ENCODE measurements at regions not wholly inside any gene's neighbourhood (a gene's known extent, or its start where the extent isn't known, plus 50 kb on each side); places are given as distances from the start of the nearest gene placed in this dataset.
A peak's percentile ranks its signal among the peaks of the same experiment; 100 is the strongest.

DNA sequence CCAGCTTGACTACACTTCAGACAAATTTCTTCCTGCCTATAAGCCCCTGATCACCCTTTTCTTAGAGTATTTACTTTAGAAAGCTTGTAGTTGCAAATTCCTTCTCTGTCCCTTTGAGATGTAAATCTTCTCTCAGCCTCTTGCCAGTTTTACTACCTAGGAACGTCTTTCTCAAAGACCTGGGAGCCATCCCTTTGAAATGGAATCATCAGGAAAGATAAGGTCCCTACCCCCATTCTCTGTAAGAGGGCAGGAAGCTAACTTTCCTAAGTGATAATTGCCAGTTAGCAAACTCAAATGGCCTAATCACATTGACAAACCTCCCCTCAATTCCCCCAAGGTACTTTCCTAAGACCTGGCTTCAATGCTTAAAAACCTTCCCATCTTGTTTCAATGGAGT lies 304.5 kb downstream of the MDFIC start:
- peak; percentile 71 for DNase-seq
- WGBS, 2 experiments (ENCODE audit: insufficient coverage in 1 of 2, insufficient read length in 1 of 2) = 0% methylated on average over 1 of the region's 1 CpG
- H3K27ac ChIP-seq (ENCODE audit: low read depth, low read length) = no peak overlapping the region
- H3K4me3 Mint-ChIP-seq = no peak overlapping the region
- no peaks in the 10 kb centered on the region for H3K9me3 ChIP-seq (ENCODE audit: control insufficient read depth, low read length)
- peak overlapping the region; percentile 18 for H3K9ac ChIP-seq (ENCODE audit: extremely low read depth, low read length, poor library complexity, severe bottlenecking)
- peaks cover 10% of the 10 kb centered on the region for H3K27me3 ChIP-seq (ENCODE audit: control insufficient read depth, insufficient read depth, low read length, poor library complexity, severe bottlenecking)
- peak overlapping the region; percentile 53 for H3K4me3 ChIP-seq (ENCODE audit: low read length)
- TF ChIP-seq, protein P1, sequence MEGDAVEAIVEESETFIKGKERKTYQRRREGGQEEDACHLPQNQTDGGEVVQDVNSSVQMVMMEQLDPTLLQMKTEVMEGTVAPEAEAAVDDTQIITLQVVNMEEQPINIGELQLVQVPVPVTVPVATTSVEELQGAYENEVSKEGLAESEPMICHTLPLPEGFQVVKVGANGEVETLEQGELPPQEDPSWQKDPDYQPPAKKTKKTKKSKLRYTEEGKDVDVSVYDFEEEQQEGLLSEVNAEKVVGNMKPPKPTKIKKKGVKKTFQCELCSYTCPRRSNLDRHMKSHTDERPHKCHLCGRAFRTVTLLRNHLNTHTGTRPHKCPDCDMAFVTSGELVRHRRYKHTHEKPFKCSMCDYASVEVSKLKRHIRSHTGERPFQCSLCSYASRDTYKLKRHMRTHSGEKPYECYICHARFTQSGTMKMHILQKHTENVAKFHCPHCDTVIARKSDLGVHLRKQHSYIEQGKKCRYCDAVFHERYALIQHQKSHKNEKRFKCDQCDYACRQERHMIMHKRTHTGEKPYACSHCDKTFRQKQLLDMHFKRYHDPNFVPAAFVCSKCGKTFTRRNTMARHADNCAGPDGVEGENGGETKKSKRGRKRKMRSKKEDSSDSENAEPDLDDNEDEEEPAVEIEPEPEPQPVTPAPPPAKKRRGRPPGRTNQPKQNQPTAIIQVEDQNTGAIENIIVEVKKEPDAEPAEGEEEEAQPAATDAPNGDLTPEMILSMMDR (conservative IDR thresholded peaks at IDR 0.05) = no peak
- no peaks in the 10 kb centered on the region for H3K36me3 Mint-ChIP-seq (ENCODE audit: low read depth)
- no peaks in the 10 kb centered on the region for H3K4me1 ChIP-seq (ENCODE audit: control insufficient read depth, insufficient read depth, low read length)
- H3K36me3 ChIP-seq (ENCODE audit: control insufficient read depth, insufficient read depth, low read length) = no peaks in the 10 kb centered on the region
- peaks cover 71% of the 10 kb centered on the region for H3K27me3 Mint-ChIP-seq (ENCODE audit: insufficient read depth)
- no peaks in the 10 kb centered on the region for H3K9me3 Mint-ChIP-seq
- peaks cover 51% of the 10 kb centered on the region for H3K4me1 Mint-ChIP-seq
- peak overlapping the region; percentile 66 for H3K27ac Mint-ChIP-seq

DNA sequence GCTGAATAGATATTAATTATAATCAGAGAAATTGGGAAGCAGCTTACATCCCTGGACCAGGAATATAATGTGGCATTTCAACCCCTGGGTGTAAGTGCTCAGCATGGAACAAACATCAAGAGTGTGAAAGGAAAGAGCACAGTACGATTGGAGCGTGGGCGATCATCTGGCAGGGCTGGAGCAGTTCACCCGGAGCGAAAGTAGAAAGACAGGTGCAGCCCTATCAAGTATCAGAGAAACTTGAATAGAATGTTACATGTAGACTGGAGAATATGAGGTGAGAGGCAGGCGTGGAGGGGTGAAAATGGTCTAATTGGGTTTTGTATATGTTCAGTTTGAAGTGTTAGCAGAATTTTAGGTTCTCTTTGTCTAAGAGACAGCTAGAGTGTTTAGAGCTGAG lies 303.0 kb downstream of the MDFIC start:
- peaks cover 69% of the 10 kb centered on the region for H3K27me3 Mint-ChIP-seq (ENCODE audit: insufficient read depth)
- 85 to 87% methylated on average over 6 of the region's 6 CpGs for WGBS, 2 experiments (ENCODE audit: insufficient coverage in 1 of 2, insufficient read length in 1 of 2)

DNA sequence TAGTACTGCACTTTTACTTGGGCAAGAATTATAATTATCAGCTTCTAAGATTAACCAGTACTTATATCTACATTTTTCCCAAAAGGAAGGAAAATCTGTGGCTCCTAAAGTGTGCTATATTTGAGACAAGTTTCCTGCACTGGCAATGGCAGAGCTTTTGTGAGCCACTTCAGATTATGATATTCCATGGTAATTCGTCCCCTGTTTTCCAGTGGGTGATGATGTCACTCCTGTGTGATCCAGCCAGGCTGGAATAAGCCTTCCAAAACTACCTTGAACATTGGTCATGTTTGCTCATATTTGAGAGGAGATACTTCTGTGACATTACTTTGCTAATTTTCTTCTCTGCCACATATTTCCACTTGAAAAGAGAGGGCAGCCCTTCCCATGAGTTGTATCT lies 302.1 kb downstream of the MDFIC start:
- no peak for DNase-seq
- Mint-ChIP-seq H3K4me1 (peaks cover 34% of the 10 kb centered on the region), H3K9me3 (no peaks in the 10 kb centered on the region), H3K36me3 (ENCODE audit: low read depth) (no peaks in the 10 kb centered on the region), H3K27ac (no peak overlapping the region), H3K4me3 (no peak overlapping the region), H3K27me3 (ENCODE audit: insufficient read depth) (peaks cover 65% of the 10 kb centered on the region)
- TF ChIP-seq, protein P1 (conservative IDR thresholded peaks at IDR 0.05) = no peak
- Histone ChIP-seq H3K27me3 (ENCODE audit: control insufficient read depth, insufficient read depth, low read length, poor library complexity, severe bottlenecking) (peaks cover 5% of the 10 kb centered on the region), H3K36me3 (ENCODE audit: control insufficient read depth, insufficient read depth, low read length) (no peaks in the 10 kb centered on the region), H3K9ac (ENCODE audit: extremely low read depth, low read length, poor library complexity, severe bottlenecking) (no peak overlapping the region), H3K4me3 (ENCODE audit: low read length) (no peak overlapping the region), H3K27ac (ENCODE audit: low read depth, low read length) (no peak overlapping the region), H3K4me1 (ENCODE audit: control insufficient read depth, insufficient read depth, low read length) (no peaks in the 10 kb centered on the region), H3K9me3 (ENCODE audit: control insufficient read depth, low read length) (no peaks in the 10 kb centered on the region)
- WGBS, 2 experiments (ENCODE audit: insufficient coverage in 1 of 2, insufficient read length in 1 of 2) = 88 to 100% methylated on average over 1 of the region's 1 CpG

More for the DNA sequence above, 303.0 kb downstream of the MDFIC start:
- Mint-ChIP-seq H3K4me3 (no peak overlapping the region), H3K9me3 (no peaks in the 10 kb centered on the region), H3K27ac (no peak overlapping the region), H3K4me1 (peaks cover 41% of the 10 kb centered on the region), H3K36me3 (ENCODE audit: low read depth) (no peaks in the 10 kb centered on the region)
- no peaks in the 10 kb centered on the region for H3K4me1 ChIP-seq (ENCODE audit: control insufficient read depth, insufficient read depth, low read length)
- peaks cover 7% of the 10 kb centered on the region for H3K27me3 ChIP-seq (ENCODE audit: control insufficient read depth, insufficient read depth, low read length, poor library complexity, severe bottlenecking)
- no peaks in the 10 kb centered on the region for H3K36me3 ChIP-seq (ENCODE audit: control insufficient read depth, insufficient read depth, low read length)
- no peak for DNase-seq
- H3K4me3 ChIP-seq (ENCODE audit: low read length) = peak overlapping the region; percentile 53
- TF ChIP-seq, protein P1 (conservative IDR thresholded peaks at IDR 0.05) = no peak
- H3K27ac ChIP-seq (ENCODE audit: low read depth, low read length) = no peak overlapping the region
- H3K9me3 ChIP-seq (ENCODE audit: control insufficient read depth, low read length) = no peaks in the 10 kb centered on the region
- H3K9ac ChIP-seq (ENCODE audit: extremely low read depth, low read length, poor library complexity, severe bottlenecking) = no peak overlapping the region

All from endodermal cell (in vitro differentiated cells).